HT-29 (cell line): ENCODE measurements at regions not wholly inside any gene's neighbourhood (a gene's known extent, or its start where the extent isn't known, plus 50 kb on each side); places are given as distances from the start of the nearest gene placed in this dataset.

Source experiments
- DNase-seq: peaks from one replicate; pipeline ENCODE4 v3.0.0-alpha.2; 2015; ENCODE audit warnings: low spot score

DNA sequence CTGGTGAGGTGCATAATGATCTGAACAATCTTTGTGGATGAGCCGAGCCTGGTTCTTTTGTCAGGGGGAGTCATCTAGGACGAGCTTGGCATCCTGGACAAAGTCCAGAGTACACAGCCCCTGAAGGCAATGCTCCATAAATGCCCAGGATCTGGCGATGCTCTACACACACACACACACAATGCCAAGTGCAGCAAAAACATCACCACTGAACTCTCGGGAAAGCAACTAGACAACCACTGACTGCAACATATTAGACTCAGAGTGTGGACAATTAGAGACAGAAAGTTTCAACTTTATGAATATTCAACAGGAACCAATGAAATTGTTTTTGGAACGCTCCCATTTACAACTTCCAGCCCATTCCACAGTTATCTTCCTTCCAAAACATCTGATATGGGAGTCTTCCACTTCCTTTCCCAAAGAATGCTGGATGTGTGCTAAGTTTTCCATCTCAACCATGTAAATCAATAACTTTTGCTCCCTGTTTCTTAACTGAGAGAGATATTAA is 227.6 kb upstream of the ANKRD55 start:
- DNase-seq, result no peak

GRCh38 chr5:56460195-56460546 is 227.0 kb upstream of the ANKRD55 start:
- no peak for DNase-seq

DNA sequence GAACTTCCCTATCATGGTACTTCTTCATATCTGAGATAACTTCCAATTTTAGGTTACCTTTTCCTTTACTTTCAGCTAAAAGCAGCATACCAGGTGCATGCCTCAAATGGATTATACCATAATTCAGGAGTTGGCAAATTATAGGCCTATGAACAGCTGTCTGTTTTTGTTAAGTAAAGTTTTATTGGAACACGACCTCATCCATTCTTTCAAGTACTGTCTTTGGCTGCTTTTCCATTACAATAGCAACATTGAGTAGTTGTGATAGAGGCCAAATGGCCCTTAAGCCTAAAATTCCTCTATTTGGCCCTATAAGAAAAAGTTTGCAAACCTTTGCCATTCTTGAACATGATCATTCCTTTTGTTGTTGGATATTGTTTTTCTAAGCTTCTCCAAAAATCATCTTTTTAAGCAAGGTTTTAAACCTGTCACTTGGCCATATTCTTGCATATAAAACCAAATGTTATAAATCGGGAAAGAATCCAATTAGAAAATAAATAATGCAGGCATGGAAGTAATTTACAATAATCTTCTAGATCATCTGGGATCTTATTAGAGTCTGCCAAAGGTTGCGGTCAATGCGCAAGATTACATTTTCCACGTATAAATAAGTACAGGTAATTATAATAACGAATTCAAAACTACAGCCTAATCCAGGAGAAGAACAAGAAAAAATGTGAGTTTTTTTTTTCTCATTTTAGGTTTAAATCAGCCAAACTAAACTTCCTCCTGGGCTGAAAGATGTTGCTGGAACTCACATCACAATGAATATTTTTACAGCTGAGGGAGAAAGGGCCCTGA is 226.5 kb upstream of the ANKRD55 start:
- no peak for DNase-seq

- DNase-seq, result no peak
These were observed 225.0 kb upstream of the ANKRD55 start for GRCh38 chr5:56457887-56458812.

DNA sequence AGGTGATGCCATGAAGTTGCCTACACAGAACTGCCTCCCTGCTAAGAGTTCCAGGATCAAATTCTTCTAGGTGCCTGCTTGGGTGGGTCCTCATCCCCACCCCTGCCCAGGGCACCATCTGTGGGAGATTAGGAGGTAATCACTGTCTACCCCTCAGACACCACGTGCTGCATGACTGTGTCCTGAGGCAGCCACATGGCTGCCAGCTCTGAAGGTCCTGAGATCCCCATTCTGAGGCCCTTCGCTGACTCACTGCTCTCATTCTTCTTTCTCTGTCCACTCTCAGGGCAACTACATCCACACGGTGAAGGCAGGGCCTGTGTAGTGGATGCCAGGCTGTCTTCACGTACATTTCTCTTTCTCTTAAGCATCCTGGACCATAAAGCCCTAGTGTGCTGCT is 222.9 kb upstream of the ANKRD55 start:
- DNase-seq, result no peak

DNA sequence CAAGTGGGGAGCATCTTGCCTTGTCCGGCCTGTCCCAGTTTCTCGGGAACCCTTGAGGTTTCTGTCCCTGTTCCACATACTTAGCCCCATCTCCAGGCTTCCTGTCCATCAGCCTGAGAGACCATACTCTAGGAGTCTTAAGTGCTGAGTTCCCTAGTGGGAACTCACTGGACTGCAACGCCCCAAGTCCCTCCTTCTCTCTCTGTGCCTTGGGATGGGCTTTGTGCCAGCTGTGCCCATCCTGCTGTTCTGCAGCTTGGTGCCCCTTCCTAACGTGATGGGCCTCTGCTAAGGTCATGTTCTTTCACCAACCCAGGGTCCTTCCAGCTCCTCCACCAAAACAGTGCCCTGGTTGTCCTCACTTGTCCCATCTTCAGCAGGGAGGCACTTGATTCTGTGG is 222.3 kb upstream of the ANKRD55 start:
- DNase-seq, result no peak

- no peak for DNase-seq
These were observed 221.2 kb upstream of the ANKRD55 start for GRCh38 chr5:56454219-56454862.

- no peak for DNase-seq
These were observed 218.6 kb upstream of the ANKRD55 start for GRCh38 chr5:56451742-56452141.

DNA sequence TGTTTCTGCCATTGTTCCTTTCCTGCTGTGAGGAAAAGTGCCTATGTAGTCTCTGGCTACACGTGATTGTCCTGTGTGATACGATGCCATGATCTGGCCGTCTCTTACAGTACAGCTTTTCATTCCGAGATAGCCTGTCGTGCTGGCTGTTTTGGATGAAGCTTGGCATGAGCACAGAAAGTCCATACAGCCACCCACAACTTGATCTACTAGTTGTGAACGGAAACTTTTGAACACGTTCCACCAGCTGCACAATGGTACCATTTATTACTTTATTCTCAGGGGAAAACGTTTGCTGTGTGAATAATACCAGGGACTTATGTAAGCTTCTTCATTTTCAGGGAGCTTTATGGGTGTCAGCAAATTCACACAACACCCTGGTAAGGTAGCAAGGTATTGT is 217.6 kb upstream of the ANKRD55 start:
- DNase-seq, result no peak

DNA sequence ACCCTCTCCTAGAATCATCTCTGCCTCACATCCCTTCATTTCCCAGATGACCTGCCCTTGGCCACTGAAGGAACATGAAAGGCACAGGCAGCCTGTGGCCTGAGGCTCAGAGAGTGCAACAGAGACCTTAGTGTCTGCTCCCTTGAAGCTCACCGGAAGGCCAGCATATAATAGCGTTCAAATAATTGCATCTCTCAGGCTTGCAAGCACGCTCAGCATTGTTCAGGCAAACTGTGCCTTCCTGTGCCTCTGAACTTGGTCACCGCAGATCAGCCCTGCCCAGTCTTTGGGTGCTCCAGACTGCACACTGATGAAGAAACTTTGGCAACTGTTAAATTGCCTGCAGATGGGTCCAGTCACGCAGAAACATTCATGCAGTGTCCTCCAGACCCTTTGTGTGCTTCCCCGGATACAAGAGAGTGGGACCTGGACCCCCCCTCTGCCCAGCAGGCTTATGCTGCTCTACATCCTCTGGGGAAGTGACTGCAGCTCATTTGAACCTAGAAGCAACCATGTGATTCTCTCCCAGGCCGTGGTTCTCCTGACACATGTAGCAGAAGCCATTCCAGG is 216.0 kb upstream of the ANKRD55 start:
- DNase-seq, result no peak

DNA sequence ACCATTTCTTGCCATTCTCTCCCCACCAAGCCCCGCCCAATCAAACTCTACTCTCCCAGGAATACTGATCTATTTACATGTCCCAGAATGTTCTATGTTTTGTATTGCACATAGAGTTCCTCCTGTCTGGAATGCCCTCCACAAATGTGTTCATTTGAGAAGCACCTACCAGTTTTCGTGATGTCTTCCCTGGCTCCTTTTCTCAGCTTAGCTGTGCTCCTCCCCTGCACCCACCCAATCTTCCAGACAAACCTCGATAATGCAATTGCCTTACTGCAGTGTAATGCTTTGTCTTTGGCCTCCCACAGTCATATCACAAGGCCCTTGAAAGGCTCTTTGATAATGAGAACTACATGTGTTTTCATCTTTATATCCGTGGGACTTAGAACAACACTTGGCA is 214.5 kb upstream of the ANKRD55 start:
- no peak for DNase-seq

- peak; percentile 64 for DNase-seq
These were observed 214.1 kb upstream of the ANKRD55 start for GRCh38 chr5:56447232-56447631.

DNA sequence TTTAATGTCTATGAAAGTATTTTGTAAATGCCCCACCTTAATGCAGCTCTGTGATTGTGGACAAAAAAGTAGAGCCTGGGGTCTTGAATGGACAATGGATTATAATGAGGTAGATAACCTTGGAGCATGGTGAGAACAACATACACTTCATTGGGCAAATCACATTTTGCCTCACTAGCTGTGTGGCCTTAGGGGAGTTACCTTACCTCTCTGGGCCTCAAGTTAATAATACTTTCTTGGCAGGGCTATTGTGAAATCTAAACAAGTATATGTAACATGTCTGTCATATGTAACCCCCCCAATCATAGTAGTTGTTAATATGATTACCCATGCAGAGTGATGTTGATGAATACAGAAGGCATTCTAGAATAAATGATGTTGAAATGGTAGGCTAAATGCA is 213.6 kb upstream of the ANKRD55 start:
- no peak for DNase-seq

DNA sequence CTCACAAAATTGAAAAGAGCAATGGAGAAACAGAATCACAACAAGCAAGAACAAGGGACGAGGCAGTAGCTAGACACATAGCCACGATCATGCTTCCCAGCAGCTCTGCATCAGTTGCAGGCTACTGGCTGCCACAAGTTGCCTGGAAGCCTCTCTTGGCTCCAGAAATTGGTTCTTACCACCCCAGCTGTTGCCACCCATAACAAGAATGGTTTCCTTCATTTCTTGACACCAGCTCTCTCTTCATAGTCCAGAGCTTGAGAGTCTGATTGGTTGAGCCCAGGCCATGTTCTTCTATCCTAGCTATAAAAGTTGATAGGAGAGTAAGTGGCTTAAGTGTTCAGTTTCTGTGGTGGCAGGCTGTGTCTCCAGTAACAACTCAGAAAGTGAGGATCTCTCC is 210.7 kb upstream of the ANKRD55 start:
- DNase-seq, result no peak

DNA sequence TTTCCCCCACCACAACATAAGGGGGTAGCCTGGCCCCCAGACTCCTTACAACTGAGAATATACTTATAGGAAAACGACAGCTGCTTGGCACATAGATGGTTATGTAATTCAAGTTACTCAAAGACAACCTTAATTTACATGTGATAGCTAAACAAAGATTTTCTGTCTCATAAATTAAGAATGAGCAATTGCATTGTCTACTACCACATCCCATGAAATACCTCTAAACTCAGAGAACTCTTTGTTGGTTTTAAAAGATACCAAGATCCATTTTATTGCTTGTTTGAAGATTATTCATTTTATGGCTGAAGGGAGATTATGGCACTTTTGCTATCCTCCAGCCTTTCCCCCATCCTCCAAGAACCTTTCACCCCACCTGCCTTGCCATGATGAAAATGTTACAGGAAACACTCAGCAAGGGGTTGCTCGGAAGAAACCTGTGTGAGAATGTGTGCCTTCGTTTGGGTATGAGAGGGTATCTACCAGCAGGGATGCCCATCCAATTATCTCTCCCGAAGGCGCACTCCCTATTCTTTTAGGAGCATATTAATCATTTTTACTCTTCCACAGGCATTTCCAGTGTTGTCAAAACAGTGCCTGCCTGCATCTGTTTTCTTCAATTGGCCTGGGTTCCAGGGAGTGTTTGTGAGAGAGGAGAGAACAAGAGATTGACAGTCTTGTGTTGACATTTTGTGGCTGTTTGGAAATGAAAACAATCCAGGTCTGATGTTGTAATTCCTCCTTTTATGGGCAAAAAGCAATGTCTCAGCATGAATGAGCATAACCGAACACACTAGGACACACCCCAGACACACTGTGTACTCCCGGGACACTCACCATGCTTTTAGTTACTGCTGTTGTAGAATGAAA is 208.0 kb upstream of the ANKRD55 start:
- DNase-seq, result no peak

DNA sequence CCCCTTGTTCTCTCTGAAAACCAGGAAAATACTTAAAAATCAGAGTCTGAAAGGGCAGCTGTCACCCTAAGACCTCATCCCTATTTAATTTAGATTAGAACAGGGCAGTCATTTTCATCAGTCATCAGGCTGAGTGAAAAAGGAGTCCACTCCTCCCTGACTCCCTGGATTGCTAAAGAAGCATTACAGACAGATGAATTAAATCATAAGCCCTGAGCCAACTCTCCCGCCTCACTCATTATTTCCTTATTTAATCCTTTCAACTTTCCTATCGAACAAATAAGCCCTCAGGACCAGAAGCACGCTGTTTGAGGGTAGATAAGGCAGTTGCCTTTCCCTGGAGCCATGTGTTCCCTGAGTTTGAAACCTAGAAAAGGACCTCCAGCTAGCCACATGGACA is 201.9 kb upstream of the ANKRD55 start:
- no peak for DNase-seq

- no peak for DNase-seq
These were observed 200.0 kb upstream of the ANKRD55 start for GRCh38 chr5:56433039-56433617.

DNA sequence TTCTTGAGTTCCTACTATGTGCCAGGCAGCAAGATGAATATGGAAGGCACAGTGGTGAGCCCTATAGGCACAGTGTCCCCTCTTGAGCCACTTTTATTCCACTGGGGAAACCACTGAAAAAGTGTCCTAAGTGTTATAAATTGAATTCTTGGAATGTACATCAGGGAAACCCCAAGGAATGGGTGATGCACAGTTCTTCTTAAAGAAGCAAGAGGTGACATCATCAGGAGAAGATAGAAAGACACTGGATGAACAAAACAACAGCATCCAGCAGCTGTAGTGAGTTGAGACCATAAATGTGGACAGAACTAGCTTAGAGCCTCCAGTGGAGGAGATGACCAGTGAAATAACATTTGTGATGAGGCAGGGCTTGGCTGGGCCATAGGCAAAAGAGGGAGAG is 199.2 kb upstream of the ANKRD55 start:
- DNase-seq, result no peak

GRCh38 chr5:56430422-56430821 is 197.3 kb upstream of the ANKRD55 start:
- DNase-seq, result no peak

DNA sequence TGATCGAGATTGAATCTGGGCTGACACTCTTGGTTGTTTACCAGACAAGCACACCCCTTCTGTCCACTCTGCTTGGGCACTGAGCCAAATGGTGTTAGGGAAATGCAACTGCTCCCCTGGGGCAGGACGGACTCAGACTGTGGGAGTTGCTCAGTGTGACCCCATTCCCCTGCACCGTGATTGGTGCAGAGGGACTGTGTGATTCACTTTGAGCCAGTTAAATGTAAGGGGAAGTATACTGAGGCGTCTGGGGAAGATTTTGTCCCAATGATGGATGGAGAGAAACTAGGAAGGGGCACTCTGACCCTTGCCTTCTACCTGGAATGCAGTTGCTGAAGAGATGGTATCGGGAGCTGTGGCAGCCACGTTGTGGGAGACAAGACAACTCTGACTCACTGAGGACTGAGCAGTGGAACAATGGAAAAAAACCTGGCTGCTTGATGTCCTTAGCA is 196.0 kb upstream of the ANKRD55 start:
- DNase-seq, result peak; percentile 85
